ENCODE measurements at regions not wholly inside any gene's neighbourhood (a gene's known extent, or its start where the extent isn't known, plus 50 kb on each side); places are given as distances from the start of the nearest gene placed in this dataset.

DNA sequence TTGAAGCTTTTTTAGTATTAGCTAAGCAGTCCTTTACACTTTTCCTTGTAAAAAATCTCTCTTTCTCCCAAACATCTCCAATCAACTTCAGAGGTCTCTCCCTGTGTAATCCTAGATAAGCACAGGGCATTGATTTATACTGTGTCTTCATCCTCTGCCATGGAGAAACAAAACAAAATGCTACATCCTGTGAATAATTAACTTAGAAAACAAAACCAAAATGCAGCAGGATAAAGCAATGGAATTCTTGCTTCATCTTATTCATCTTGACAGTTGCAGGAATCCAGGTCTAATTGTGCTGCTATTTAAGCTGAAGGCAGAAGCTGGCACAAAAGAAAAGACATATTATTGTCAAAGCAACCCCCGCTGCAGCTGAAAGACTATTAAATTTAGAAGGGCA lies 641.5 kb upstream of the SORCS1 start:
- Histone ChIP-seq H3K4me3 (replicated peaks in 1 of 4; ENCODE audit: control extremely low read depth in 1 of 4, insufficient read depth in 1 of 4, low read depth in 3 of 4, low read length in 4 of 4) (no peak overlapping the region), H3K4me2 (ENCODE audit: extremely low read depth, insufficient read depth, low read length) (no peak overlapping the region), H3K9me3 (ENCODE audit: control insufficient read depth, insufficient read depth, low read depth, low read length) (no peaks in the 10 kb centered on the region), H2AFZ (ENCODE audit: low read length) (no peak overlapping the region), H3K27ac (ENCODE audit: insufficient read depth, low read length) (no peak overlapping the region), H3K36me3 (ENCODE audit: control insufficient read depth, insufficient read depth, low read length) (no peaks in the 10 kb centered on the region), H3K27me3 (ENCODE audit: control insufficient read depth, insufficient read depth, low read length) (no peaks in the 10 kb centered on the region), H3K4me1 (ENCODE audit: control insufficient read depth, extremely low read depth, insufficient read depth, low read length) (no peaks in the 10 kb centered on the region), H3K79me2 (ENCODE audit: control insufficient read depth, insufficient read depth, low read length) (no peaks in the 10 kb centered on the region), H3K9ac (ENCODE audit: insufficient read depth, low read length) (no peak overlapping the region), H4K20me1 (ENCODE audit: control insufficient read depth, extremely low read depth, insufficient read depth, low read length) (no peaks in the 10 kb centered on the region)
- TF ChIP-seq EZH2 (IDR thresholded peaks at IDR 0.05; ENCODE audit: low read length, missing control alignments) = no peak
- TF ChIP-seq, protein P1, sequence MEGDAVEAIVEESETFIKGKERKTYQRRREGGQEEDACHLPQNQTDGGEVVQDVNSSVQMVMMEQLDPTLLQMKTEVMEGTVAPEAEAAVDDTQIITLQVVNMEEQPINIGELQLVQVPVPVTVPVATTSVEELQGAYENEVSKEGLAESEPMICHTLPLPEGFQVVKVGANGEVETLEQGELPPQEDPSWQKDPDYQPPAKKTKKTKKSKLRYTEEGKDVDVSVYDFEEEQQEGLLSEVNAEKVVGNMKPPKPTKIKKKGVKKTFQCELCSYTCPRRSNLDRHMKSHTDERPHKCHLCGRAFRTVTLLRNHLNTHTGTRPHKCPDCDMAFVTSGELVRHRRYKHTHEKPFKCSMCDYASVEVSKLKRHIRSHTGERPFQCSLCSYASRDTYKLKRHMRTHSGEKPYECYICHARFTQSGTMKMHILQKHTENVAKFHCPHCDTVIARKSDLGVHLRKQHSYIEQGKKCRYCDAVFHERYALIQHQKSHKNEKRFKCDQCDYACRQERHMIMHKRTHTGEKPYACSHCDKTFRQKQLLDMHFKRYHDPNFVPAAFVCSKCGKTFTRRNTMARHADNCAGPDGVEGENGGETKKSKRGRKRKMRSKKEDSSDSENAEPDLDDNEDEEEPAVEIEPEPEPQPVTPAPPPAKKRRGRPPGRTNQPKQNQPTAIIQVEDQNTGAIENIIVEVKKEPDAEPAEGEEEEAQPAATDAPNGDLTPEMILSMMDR (conservative IDR thresholded peaks at IDR 0.05 in 1 of 2, IDR thresholded peaks at IDR 0.05 in 1 of 2; ENCODE audit: low read depth in 1 of 2, low read length in 2 of 2) = no peak
- DNase-seq (ENCODE audit: low read depth in 2 of 2) = no peak

DNA sequence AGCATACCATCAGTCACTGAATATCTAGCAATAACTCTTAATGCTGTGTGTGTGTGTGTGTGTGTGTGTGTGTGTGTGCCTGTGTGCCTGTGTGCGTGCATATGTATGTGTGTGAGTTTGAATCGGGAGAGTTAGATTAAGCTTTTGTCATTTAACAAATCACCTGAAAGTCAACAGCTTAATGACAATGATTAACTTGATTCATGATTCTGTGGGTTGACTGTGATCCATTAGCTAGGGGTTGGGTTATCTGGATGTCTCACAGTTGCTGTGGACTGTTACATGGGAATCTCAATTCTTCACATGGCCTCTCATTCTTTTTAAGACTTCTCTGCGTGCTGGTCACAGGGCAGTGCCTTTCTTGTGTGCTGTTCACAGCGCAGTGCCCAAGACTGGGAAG lies 639.0 kb upstream of the SORCS1 start:
- Histone ChIP-seq H3K36me3 (ENCODE audit: control insufficient read depth, insufficient read depth, low read length) (no peaks in the 10 kb centered on the region), H3K79me2 (ENCODE audit: control insufficient read depth, insufficient read depth, low read length) (no peaks in the 10 kb centered on the region), H3K27me3 (ENCODE audit: control insufficient read depth, insufficient read depth, low read length) (no peaks in the 10 kb centered on the region), H3K4me3 (replicated peaks in 1 of 4; ENCODE audit: control extremely low read depth in 1 of 4, insufficient read depth in 1 of 4, low read depth in 3 of 4, low read length in 4 of 4) (no peak overlapping the region), H4K20me1 (ENCODE audit: control insufficient read depth, extremely low read depth, insufficient read depth, low read length) (no peaks in the 10 kb centered on the region), H3K4me1 (ENCODE audit: control insufficient read depth, extremely low read depth, insufficient read depth, low read length) (no peaks in the 10 kb centered on the region), H3K9me3 (ENCODE audit: control insufficient read depth, insufficient read depth, low read depth, low read length) (no peaks in the 10 kb centered on the region), H3K4me2 (ENCODE audit: extremely low read depth, insufficient read depth, low read length) (no peak overlapping the region), H3K27ac (ENCODE audit: insufficient read depth, low read length) (no peak overlapping the region), H2AFZ (ENCODE audit: low read length) (no peak overlapping the region), H3K9ac (ENCODE audit: insufficient read depth, low read length) (no peak overlapping the region)
- no peak for DNase-seq (ENCODE audit: low read depth in 2 of 2)
- TF ChIP-seq, protein P1 (conservative IDR thresholded peaks at IDR 0.05 in 1 of 2, IDR thresholded peaks at IDR 0.05 in 1 of 2; ENCODE audit: low read depth in 1 of 2, low read length in 2 of 2) = no peak
- TF ChIP-seq EZH2 (IDR thresholded peaks at IDR 0.05; ENCODE audit: low read length, missing control alignments) = no peak

DNA sequence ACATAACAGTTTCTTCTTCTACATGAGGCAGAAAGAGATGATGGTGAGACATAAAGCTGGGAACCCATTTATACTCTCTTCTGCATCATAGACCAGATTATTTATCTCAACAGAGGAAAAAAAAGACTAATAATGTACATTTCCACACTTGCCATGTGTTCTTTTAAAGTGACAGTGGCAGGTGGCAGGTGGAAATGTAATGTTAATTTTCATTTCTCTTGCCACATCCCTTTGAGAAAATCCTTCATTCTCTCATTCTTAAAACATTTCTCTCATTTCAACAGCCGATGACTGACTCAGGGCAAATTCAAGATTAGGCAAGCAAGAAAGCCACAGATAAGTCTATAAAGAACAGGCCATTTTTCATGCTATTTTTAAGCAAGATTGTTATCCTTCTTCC lies 635.6 kb upstream of the SORCS1 start:
- TF ChIP-seq, protein P1 (conservative IDR thresholded peaks at IDR 0.05 in 1 of 2, IDR thresholded peaks at IDR 0.05 in 1 of 2; ENCODE audit: low read depth in 1 of 2, low read length in 2 of 2) = no peak
- TF ChIP-seq EZH2 (IDR thresholded peaks at IDR 0.05; ENCODE audit: low read length, missing control alignments) = no peak
- no peak for DNase-seq (ENCODE audit: low read depth in 2 of 2)
- Histone ChIP-seq H3K4me1 (ENCODE audit: control insufficient read depth, extremely low read depth, insufficient read depth, low read length) (no peaks in the 10 kb centered on the region), H4K20me1 (ENCODE audit: control insufficient read depth, extremely low read depth, insufficient read depth, low read length) (no peaks in the 10 kb centered on the region), H3K36me3 (ENCODE audit: control insufficient read depth, insufficient read depth, low read length) (no peaks in the 10 kb centered on the region), H3K9ac (ENCODE audit: insufficient read depth, low read length) (no peak overlapping the region), H2AFZ (ENCODE audit: low read length) (no peak overlapping the region), H3K27me3 (ENCODE audit: control insufficient read depth, insufficient read depth, low read length) (no peaks in the 10 kb centered on the region), H3K9me3 (ENCODE audit: control insufficient read depth, insufficient read depth, low read depth, low read length) (no peaks in the 10 kb centered on the region), H3K4me3 (replicated peaks in 1 of 4; ENCODE audit: control extremely low read depth in 1 of 4, insufficient read depth in 1 of 4, low read depth in 3 of 4, low read length in 4 of 4) (no peak overlapping the region), H3K79me2 (ENCODE audit: control insufficient read depth, insufficient read depth, low read length) (no peaks in the 10 kb centered on the region), H3K4me2 (ENCODE audit: extremely low read depth, insufficient read depth, low read length) (no peak overlapping the region), H3K27ac (ENCODE audit: insufficient read depth, low read length) (no peak overlapping the region)

Data from fibroblast of lung (primary cell).